A549 (cell line): ENCODE measurements at regions not wholly inside any gene's neighbourhood (a gene's known extent, or its start where the extent isn't known, plus 50 kb on each side); places are given as distances from the start of the nearest gene placed in this dataset.

Experiments used
- ATAC-seq, 2 experiments: fragments of 200-7000 bp in 1 of 2; fragments of >200 bp in 1 of 2; cut with Nextera tagmentation in 1 of 2; cut with Tn5 transposase in 1 of 2; 3 replicates each; pipeline versions ENCODE4 v1.8.0 to v1.9.1; 2018 to 2020; ENCODE audit warnings: mild to moderate bottlenecking in 1 of 2, moderate library complexity in 1 of 2
- CTCF ChIA-PET: fragments of 300-600 bp; sonication (Branson Sonifier 250); formaldehyde crosslinking; extraction: SDS; loops from one replicate; lab custom pipeline; 2021; ENCODE audit warnings: antibody characterized with exemption, inconsistent platforms; lab: Yijun Ruan, JAX
- POLR2A ChIA-PET: fragments of 350-600 bp; formaldehyde crosslinking; extraction: SDS; loops from one replicate; lab custom pipeline; 2021; ENCODE audit warnings: antibody characterized with exemption, inconsistent platforms; lab: Yijun Ruan, JAX
- DNase-seq, 2 experiments: peaks; one replicate each; pipeline versions ENCODE4 v3.0.0 to v3.0.0-alpha.2; 2011 to 2016; ENCODE audit warnings: low read depth in 1 of 2, low spot score in 1 of 2
- FAIRE-seq: peaks from 2 replicates; lab custom pipeline; 2011; peaks lifted over from hg19 to GRCh38; lab: Jason Lieb, UNC
- H3K27ac ChIP-seq, 2 experiments: fragments of >200 bp; sonication (Bioruptor Twin); formaldehyde crosslinking; 3 replicates each; pipeline ENCODE4 v1.5.1; 2016 to 2017
- H3K4me1 ChIP-seq: fragments of >200 bp; sonication (Bioruptor Twin); formaldehyde crosslinking; 3 replicates; pipeline ENCODE4 v1.6.1; 2016
- H3K4me2 ChIP-seq: fragments of >200 bp; sonication (Bioruptor Twin); formaldehyde crosslinking; 3 replicates; pipeline ENCODE4 v1.6.1; 2016
- H3K4me3 ChIP-seq: fragments of >200 bp; sonication (Bioruptor Twin); formaldehyde crosslinking; 3 replicates; pipeline ENCODE4 v1.5.1; 2016
- H3K9me3 ChIP-seq: fragments of >200 bp; sonication (Bioruptor Twin); formaldehyde crosslinking; 3 replicates; pipeline ENCODE4 v1.6.1; 2016
- CHD2 ChIP-seq: fragments of 150-350 bp; IDR thresholded peaks from 2 replicates; pipeline ENCODE4 v1.6.1; 2014; ENCODE audit warnings: low read length; ENCODE audit not compliant: partially characterized antibody
- EHMT2 ChIP-seq: fragments of 200-600 bp; sonication (generic); IDR thresholded peaks from 2 replicates; pipeline ENCODE4 v1.6.1; 2016; ENCODE audit warnings: antibody characterized with exemption, low read depth, mild to moderate bottlenecking, moderate library complexity
- FOSB ChIP-seq: fragments of 250-450 bp; sonication (Bioruptor Pico); IDR thresholded peaks from 2 replicates; pipeline ENCODE4 v1.5.0; 2020; ENCODE audit warnings: mild to moderate bottlenecking, moderate library complexity
- FOSL2 ChIP-seq, 2 experiments: fragments of 450-650 bp in 1 of 2; fragments of >200 bp in 1 of 2; sonication (Bioruptor Twin) in 1 of 2; formaldehyde crosslinking; IDR thresholded peaks; 2 replicates each; pipeline versions ENCODE4 v1.5.0 to v1.6.1; 2016 to 2020; ENCODE audit warnings: mild to moderate bottlenecking in 1 of 2, moderate library complexity in 1 of 2
- FOXS1 ChIP-seq: fragments of 250-450 bp; sonication (Bioruptor Pico); IDR thresholded peaks from 2 replicates; pipeline ENCODE4 v1.5.0; 2020; ENCODE audit warnings: mild to moderate bottlenecking, moderate library complexity
- HEYL ChIP-seq: fragments of 250-450 bp; sonication (Bioruptor Pico); IDR thresholded peaks from 2 replicates; pipeline ENCODE4 v1.8.0; 2021; ENCODE audit warnings: mild to moderate bottlenecking, moderate library complexity
- HOXB13 ChIP-seq: fragments of 250-450 bp; sonication (Bioruptor Pico); IDR thresholded peaks from 2 replicates; pipeline ENCODE4 v1.5.0; 2020; ENCODE audit warnings: low read depth, mild to moderate bottlenecking, moderate library complexity
- JUN ChIP-seq, 2 experiments: fragments of >200 bp; sonication (Bioruptor Twin); formaldehyde crosslinking; IDR thresholded peaks; 2 replicates in 1 of 2; 3 replicates in 1 of 2; pipeline ENCODE4 v1.6.1; 2016 to 2017
- PHF8 ChIP-seq: fragments of 200-600 bp; sonication (generic); IDR thresholded peaks from 2 replicates; pipeline ENCODE4 v1.6.1; 2016; ENCODE audit warnings: low read depth, mild to moderate bottlenecking, antibody characterized with exemption, moderate library complexity, borderline replicate concordance
- POLR2A ChIP-seq: IDR thresholded peaks from 2 replicates; pipeline ENCODE4 v1.6.1; 2012; ENCODE audit warnings: mild to moderate bottlenecking, low read length
- RAD21 ChIP-seq, 2 experiments: fragments of >200 bp in 1 of 2; sonication (Bioruptor Twin) in 1 of 2; formaldehyde crosslinking in 1 of 2; IDR thresholded peaks in 1 of 2; conservative IDR thresholded peaks in 1 of 2; 2 replicates in 1 of 2; 3 replicates in 1 of 2; pipeline ENCODE4 v1.6.1; 2012 to 2018; ENCODE audit warnings: inconsistent platforms in 1 of 2
- RARB ChIP-seq: fragments of 250-450 bp; sonication (Bioruptor Pico); IDR thresholded peaks from 2 replicates; pipeline ENCODE4 v1.8.0; 2021; ENCODE audit warnings: mild to moderate bottlenecking, moderate library complexity
- RCOR1 ChIP-seq: fragments of 150-350 bp; IDR thresholded peaks from 2 replicates; pipeline ENCODE4 v1.6.1; 2014; ENCODE audit warnings: antibody characterized with exemption, low read length, low read depth
- SREBF2 ChIP-seq: fragments of 450-650 bp; IDR thresholded peaks from 2 replicates; pipeline ENCODE4 v1.6.1; 2014; ENCODE audit warnings: mild to moderate bottlenecking, moderate library complexity
- TFCP2L1 ChIP-seq: fragments of 250-450 bp; sonication (Bioruptor Pico); IDR thresholded peaks from 2 replicates; pipeline ENCODE4 v1.5.0; 2021; ENCODE audit warnings: mild to moderate bottlenecking
- TP53 ChIP-seq: fragments of 250-450 bp; sonication (Bioruptor Pico); IDR thresholded peaks from 2 replicates; pipeline ENCODE4 v1.5.0; 2021; ENCODE audit warnings: mild to moderate bottlenecking, moderate library complexity
- ZC3H11A ChIP-seq: fragments of 450-650 bp; IDR thresholded peaks from 2 replicates; pipeline ENCODE4 v1.6.1; 2014; ENCODE audit warnings: antibody characterized with exemption, mild to moderate bottlenecking
- ZSCAN20 ChIP-seq: fragments of 250-450 bp; sonication (Bioruptor Pico); IDR thresholded peaks from 2 replicates; pipeline ENCODE4 v1.8.0; 2022; ENCODE audit warnings: mild to moderate bottlenecking, moderate library complexity
- WGBS: methylation state at CpG from one replicate; pipeline ENCODE4 v1.1.6; 2017; ENCODE audit errors: missing lambda C conversion rate; 5-methylcytosine and 5-hydroxymethylcytosine counted together
- TF ChIP-seq, protein P1 (sequence below): fragments of >200 bp; sonication (Bioruptor Twin); formaldehyde crosslinking; IDR thresholded peaks from 3 replicates; pipeline ENCODE4 v1.6.1; 2016
- TF ChIP-seq, protein P2 (sequence below): fragments of >200 bp; sonication (Bioruptor Twin); formaldehyde crosslinking; IDR thresholded peaks from 3 replicates; pipeline ENCODE4 v1.5.1; 2016

DNA sequence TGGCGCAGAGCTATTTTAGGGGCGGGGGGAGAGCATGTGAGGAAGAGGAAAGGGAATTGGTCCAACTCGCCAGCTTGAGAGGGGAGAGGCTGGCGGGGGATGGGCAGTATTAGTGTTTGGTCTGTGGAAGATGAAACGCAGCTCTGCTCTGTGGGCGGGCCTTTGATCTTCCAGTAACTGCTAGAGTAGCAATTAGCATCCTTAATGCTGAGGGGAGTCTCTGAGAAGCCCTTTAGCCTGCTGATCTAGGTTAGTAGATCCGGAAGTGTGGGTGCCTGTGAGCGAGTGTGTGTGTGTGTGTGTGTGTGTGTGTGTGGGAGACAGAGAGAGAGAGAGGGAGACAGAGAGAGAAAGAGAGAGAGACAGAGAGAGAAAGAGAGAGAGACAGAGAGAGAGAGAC is 117.2 kb upstream of the BACH2 start (continued):
- TF ChIP-seq POLR2A: no peak
- TF ChIP-seq FOXS1 (CRISPR knock-in tag): no peak
- TF ChIP-seq TP53: no peak

DNA sequence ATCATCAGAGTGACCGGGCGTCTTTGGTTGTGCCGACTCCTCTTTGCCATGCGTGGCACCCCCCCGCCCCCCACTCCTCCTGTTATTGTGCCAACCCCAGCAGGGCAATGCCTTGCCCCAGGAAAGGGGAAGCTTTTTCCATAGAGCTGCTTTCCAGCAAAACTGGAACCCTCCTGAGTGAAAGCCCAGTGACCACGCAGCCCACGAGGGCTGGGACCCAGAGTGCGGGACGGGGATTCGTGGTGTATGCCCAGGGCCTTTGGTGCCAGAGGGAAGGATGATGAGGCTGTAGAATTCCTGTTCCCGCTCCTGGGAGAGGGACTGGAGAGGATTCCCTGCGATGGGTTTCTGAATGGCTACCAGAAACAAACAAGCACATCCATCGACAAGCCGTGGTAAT is 116.8 kb upstream of the BACH2 start:
- Histone ChIP-seq H3K27ac (no peak overlapping the region), H3K9me3 (no peaks in the 10 kb centered on the region), H3K4me2 (no peak overlapping the region), H3K4me3 (no peak overlapping the region), H3K4me1 (no peaks in the 10 kb centered on the region)
- 74% methylated on average over 8 of the region's 14 CpGs for WGBS
- ChIA-PET POLR2A (no interaction called here), CTCF (interaction anchor here (1.4 to 1.7 kb wide), 3 partner anchors 12 to 66 kb away, joined by 3 read pairs; no protein-coding TSS in a partner anchor)
- ATAC-seq (no peak), FAIRE-seq (no peak), DNase-seq (no peak)
- TF ChIP-seq CHD2 (no peak), HOXB13 (no peak), ZSCAN20 (CRISPR knock-in tag) (no peak), JUN (IDR thresholded peaks at IDR 0.05) (no peak), PHF8 (no peak), SREBF2 (no peak), TFCP2L1 (no peak), ZC3H11A (no peak), RARB (CRISPR knock-in tag) (no peak), HEYL (no peak), TP53 (no peak), RAD21 (conservative IDR thresholded peaks at IDR 0.05 in 1 of 2, IDR thresholded peaks at IDR 0.05 in 1 of 2) (no peak), FOSL2 (IDR thresholded peaks at IDR 0.05) (no peak), FOSL2 (CRISPR knock-in tag; IDR thresholded peaks at IDR 0.05) (no peak)
- TF ChIP-seq, protein P1, sequence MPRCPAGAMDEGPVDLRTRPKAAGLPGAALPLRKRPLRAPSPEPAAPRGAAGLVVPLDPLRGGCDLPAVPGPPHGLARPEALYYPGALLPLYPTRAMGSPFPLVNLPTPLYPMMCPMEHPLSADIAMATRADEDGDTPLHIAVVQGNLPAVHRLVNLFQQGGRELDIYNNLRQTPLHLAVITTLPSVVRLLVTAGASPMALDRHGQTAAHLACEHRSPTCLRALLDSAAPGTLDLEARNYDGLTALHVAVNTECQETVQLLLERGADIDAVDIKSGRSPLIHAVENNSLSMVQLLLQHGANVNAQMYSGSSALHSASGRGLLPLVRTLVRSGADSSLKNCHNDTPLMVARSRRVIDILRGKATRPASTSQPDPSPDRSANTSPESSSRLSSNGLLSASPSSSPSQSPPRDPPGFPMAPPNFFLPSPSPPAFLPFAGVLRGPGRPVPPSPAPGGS: no peak
- TF ChIP-seq, protein P2, sequence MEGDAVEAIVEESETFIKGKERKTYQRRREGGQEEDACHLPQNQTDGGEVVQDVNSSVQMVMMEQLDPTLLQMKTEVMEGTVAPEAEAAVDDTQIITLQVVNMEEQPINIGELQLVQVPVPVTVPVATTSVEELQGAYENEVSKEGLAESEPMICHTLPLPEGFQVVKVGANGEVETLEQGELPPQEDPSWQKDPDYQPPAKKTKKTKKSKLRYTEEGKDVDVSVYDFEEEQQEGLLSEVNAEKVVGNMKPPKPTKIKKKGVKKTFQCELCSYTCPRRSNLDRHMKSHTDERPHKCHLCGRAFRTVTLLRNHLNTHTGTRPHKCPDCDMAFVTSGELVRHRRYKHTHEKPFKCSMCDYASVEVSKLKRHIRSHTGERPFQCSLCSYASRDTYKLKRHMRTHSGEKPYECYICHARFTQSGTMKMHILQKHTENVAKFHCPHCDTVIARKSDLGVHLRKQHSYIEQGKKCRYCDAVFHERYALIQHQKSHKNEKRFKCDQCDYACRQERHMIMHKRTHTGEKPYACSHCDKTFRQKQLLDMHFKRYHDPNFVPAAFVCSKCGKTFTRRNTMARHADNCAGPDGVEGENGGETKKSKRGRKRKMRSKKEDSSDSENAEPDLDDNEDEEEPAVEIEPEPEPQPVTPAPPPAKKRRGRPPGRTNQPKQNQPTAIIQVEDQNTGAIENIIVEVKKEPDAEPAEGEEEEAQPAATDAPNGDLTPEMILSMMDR: no peak

DNA sequence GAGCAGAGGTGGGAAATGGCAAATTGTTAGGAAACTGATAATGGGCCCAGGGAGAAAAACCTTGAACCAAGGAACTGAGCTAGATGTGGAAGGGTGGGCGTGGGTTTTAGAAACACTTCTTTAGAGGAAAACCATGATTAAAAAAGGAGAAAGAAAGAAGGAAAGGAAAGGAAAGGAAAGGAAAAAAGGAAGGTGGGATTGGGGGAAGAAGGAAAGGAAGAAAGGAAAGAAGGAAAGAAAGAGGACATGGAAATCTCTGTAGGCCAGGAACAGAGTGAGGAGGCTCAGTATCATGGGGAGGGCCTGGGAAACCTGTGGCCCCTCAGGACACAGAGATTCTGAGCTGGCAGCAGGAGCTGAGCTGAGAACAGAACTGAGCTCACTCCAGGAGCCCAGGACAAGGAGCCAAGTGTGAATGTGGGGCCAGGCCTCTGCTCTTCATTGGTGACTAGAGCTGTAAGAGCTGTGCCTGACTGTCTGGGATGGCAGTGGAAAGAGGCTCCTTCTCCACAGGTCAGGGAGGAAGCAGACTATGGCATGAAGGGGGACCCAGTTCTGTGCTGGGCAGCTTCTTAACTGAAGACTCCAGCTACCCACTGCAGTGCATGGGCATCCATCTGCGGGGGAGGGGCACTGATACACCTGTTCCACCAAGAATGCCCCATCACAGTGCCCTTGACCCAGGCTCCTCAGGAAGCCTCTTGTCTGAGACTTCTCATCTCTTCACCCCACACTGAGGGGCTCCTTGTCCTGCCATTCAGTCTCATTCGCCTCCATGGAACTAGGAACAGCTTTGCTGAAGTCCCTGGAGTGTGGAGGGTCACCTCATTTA is 116.1 kb upstream of the BACH2 start:
- POLR2A ChIA-PET: no interaction called here
- ATAC-seq (no peak; a peak in 1 of 6 replicates), FAIRE-seq (no peak), DNase-seq (no peak)
- no peak overlapping the region for H3K27ac ChIP-seq
- CTCF ChIA-PET: interaction anchor here (1.4 to 2.2 kb wide), 4 partner anchors 13 to 67 kb away, joined by 3 to 5 read pairs (median 3); no protein-coding TSS in a partner anchor
- no peak for TF ChIP-seq EHMT2
- no peak for TF ChIP-seq RCOR1
- no peak for TF ChIP-seq FOSB (CRISPR knock-in tag)
- H3K4me2 ChIP-seq: no peak overlapping the region
- WGBS: 57% methylated on average over 3 of the region's 3 CpGs
- no peaks in the 10 kb centered on the region for H3K9me3 ChIP-seq
- H3K4me3 ChIP-seq: no peak overlapping the region
- H3K4me1 ChIP-seq: no peaks in the 10 kb centered on the region
